ENCODE measurements at regions not wholly inside any gene's neighbourhood (a gene's known extent, or its start where the extent isn't known, plus 50 kb on each side); places are given as distances from the start of the nearest gene placed in this dataset.
"Not testable (repeated sequence)": the region's sequence is repeated elsewhere in the genome, so short reads cannot be mapped to it uniquely, and the experiment has no call there.

- DNase-seq (ENCODE audit: low read depth) = no peak
Measured at GRCh38 chrX:50967736-50968135, 57.2 kb downstream of the BMP15 start.

DNA sequence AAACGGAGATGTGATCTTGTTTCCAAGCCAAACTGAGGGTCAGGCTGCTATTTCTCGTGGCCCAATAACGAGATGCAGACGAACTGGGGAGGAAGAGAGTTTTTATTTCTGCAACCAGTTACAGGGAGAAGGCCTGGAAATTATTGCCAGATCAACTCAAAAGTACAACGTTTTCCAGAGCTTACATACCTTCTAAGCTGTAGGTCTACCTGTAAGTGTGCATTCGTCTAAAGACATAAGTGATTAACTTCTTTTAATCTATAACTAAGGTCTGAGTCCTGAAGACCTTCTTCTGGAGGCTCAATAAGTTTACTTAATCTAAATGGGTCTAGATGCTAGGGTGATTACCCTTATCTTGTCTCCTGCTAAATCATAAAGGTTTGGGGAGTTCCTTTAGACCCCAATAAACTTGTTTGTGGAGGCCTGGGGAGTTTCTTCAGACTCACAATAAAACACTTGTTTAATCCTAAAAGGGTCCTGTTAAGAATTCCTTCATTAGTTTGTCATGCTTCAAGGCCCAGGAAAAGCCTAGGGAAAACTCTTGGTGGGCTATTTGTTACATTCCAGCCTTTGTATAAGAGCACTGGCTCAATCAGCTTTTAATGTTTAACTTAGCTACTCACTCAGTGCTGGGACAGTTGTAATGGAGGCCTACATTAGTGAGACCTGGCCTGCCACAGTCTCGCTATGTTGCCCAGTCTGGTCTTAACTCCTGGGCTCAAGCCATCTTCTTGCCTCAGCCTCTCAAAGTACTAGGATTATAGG lies 58.5 kb downstream of the BMP15 start:
- not testable (repeated sequence) for DNase-seq (ENCODE audit: low read depth)

DNA sequence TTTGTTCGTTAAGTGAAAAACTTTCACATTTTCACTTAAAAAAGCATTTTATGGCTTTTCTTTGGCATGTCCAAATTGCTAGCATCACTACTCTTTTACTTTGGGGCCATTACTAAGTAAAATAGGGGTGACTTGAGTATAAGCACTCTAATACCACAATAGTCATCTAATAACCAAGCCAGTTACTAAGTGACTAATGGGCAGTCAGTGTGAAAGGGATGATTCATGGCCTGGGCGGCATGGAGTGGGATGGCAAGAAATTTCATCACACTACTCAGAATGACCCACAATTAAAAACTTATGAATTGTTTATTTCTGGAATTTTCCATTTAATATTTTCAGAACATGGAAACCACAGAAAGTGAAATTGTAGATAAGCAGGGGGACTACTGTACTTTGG lies 60.9 kb downstream of the BMP15 start:
- no peak for DNase-seq (ENCODE audit: low read depth)

DNA sequence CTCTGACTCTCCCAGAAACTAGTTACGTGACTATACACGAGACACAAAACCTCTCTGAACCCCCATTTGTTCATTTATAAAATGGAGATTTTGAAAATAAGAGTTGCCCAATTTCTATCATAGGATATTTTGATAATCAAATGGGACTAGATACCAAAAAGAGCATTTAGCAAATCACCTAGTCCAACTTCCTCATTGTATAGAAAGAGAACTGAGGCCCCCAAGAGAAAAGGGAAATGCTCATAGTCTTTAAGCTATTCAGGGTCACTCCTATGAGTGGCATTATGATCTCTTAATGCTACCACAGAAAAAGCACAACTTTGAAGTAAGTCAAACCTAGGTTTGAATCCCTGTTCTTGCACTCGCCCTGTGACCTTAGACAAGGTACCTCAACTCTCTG lies 62.7 kb downstream of the BMP15 start:
- no peak for DNase-seq (ENCODE audit: low read depth)

DNA sequence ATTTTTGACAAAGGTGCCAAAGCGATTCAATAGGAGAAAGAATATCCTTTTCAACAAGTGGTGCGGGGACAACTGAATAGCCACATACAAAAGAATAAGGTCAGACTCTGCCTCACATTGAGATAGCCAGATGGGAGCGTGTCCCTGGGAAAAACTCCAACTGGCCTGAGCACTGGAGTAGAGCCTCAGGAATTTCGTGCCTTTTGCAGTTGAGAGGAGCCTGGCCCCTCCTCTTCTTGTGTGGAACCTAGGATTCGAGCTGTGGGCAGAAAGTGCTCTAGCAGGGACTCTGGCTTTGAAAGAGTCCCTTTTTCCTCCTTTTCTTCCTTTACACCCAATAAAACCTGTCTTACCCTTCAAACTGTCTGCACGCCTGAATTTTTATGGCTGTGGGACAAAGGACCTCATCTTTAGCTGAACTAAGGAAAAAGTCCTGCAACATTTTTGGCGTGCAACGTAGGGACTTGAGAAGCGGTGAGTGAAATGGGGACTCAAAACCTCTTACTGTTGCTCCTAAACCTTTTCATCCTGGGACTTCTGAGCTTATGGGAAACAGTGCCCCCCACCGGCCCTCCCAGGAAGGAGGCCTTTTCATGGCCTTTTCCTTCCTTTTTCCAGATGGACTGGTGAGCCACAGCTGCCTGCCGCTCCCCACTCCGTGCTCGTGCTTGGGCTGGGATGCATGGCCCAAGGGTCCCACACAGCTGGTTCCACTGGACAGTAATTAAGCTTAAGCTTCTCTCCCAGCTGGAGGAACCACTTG lies 68.6 kb downstream of the BMP15 start:
- DNase-seq (ENCODE audit: low read depth) = no peak

- DNase-seq (ENCODE audit: low read depth) = no peak
Measured at GRCh38 chrX:50980251-50980650, 69.7 kb downstream of the BMP15 start.

- peak; percentile 11 for DNase-seq (ENCODE audit: low read depth)
Measured at GRCh38 chrX:50988649-50989048, 78.1 kb downstream of the BMP15 start.

- DNase-seq (ENCODE audit: low read depth) = no peak
Measured at GRCh38 chrX:50996930-50997329, 86.4 kb downstream of the BMP15 start.

DNA sequence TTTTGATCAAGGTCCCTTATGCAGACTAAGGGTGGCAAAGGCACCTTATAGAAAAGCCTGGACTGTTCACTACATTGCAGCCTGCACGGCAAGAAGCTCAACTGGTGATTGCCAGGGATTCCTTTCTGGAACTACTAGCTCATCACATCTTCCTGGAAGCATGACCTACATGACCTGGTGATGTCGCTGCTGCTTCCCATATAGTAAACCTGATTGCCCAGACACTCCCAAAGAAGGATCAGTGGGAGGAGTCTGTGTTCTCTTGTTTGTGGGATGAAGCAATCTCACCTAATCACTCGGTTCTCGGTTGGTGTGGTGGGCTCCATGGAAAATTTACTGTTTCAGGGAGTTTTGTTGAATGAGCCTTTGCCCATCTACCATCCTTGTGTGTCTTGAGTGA lies 89.8 kb downstream of the BMP15 start:
- DNase-seq (ENCODE audit: low read depth) = not testable (repeated sequence)

- DNase-seq (ENCODE audit: low read depth) = not testable (repeated sequence)
Measured at GRCh38 chrX:51001733-51002632, 91.4 kb downstream of the BMP15 start.

DNA sequence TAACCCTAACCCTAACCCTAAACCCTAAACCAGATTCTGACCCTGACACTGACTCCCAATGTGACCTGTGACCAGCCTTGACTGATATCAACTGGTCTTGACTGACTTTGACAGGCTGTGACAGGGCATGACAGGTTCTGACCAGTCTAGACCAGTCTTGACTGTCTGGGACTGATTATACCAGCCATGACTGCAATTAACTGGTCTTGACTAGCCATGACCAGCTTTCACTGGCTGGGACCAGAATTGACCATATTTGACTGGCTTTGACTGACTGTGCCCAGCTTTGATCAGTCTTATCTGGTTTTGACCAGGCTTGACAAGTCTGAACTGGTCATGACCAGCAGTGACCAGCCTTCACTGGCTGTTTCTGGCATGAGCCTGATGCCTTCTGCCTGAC lies 95.5 kb downstream of the BMP15 start:
- DNase-seq (ENCODE audit: low read depth) = no peak

GRCh38 chrX:51024106-51024696 lies 113.7 kb downstream of the BMP15 start:
- no peak for DNase-seq (ENCODE audit: low read depth)

DNA sequence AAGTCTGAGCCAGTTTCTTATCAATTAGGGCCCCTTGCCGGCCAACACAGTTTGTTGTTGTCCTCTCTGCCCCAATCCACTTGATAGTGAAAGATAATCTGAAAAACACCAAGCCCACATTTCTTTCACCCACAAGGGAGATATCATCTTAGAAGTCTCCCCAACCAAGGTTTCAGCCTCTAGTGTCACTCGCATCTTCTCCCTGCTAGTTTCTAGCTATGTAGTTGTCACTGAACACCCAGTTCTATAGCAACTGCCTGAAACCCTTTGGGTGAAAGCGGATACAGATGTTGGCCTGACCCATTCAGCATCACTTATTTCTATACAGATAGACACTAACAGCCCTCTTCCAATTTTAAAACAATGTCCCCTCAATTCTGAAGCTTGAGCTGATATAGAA lies 116.3 kb downstream of the BMP15 start:
- no peak for DNase-seq (ENCODE audit: low read depth)

GRCh38 chrX:51035746-51036145 lies 125.2 kb downstream of the BMP15 start:
- DNase-seq (ENCODE audit: low read depth) = no peak

- DNase-seq (ENCODE audit: low read depth) = no peak
Measured at GRCh38 chrX:51047950-51048349, 137.4 kb downstream of the BMP15 start.

GRCh38 chrX:51053741-51054140 lies 143.2 kb downstream of the BMP15 start:
- no peak for DNase-seq (ENCODE audit: low read depth)

- no peak for DNase-seq (ENCODE audit: low read depth)
Measured at GRCh38 chrX:51098046-51098445, 187.5 kb downstream of the BMP15 start.

- not testable (repeated sequence) for DNase-seq (ENCODE audit: low read depth)
Measured at GRCh38 chrX:51119058-51119926, 208.8 kb downstream of the BMP15 start.

DNA sequence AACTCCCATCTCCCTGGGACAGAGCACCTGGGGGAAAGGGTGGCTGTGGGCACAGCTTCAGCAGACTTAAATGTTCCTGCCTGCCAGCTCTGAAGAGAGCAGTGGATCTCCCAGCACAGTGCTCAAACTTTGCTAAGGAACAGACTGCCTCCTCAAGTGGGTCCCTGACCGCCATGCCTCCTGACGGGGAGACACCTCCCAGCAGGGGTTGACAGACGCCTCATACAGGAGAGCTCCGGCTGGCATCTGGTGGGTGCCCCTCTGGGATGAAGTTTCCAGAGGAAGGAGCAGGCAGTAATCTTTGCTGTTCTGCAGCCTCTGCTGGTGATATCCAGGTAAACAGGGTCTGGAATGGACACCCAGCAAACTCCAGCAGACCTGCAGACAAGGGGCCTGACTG lies 206.9 kb upstream of the NUDT10 start:
- not testable (repeated sequence) for DNase-seq (ENCODE audit: low read depth)

GRCh38 chrX:51144828-51145442 lies 187.7 kb upstream of the NUDT10 start:
- peak; percentile 8 for DNase-seq (ENCODE audit: low read depth)

All from RPMI7951 (cell line).